Gastrocnemius medialis (tissue), 4 donors: ENCODE measurements at regions not wholly inside any gene's neighbourhood (a gene's known extent, or its start where the extent isn't known, plus 50 kb on each side); places are given as distances from the start of the nearest gene placed in this dataset.

Source experiments
- CTCF ChIP-seq, 5 experiments: fragments of 450-650 bp in 3 of 5; fragments of 200-600 bp in 2 of 5; sonication (generic) in 2 of 5; IDR thresholded peaks in 4 of 5; conservative IDR thresholded peaks in 1 of 5; 1 replicate in 4 of 5; 2 replicates in 1 of 5; pipeline ENCODE4 v1.5.1; 2016 to 2019; ENCODE audit warnings: antibody characterized with exemption in 5 of 5, mild to moderate bottlenecking in 3 of 5, moderate library complexity in 3 of 5
- POLR2A ChIP-seq, 2 donors: fragments of 450-650 bp; IDR thresholded peaks; one replicate each; pipeline ENCODE4 v1.6.1; 2017; ENCODE audit warnings: antibody characterized with exemption in 2 of 2, mild to moderate bottlenecking in 2 of 2, moderate library complexity in 2 of 2

GRCh38 chrX:36543499-36543898 lies 464.7 kb upstream of the FAM47C start:
- TF ChIP-seq CTCF (IDR thresholded peaks at IDR 0.05 in 4 of 5, conservative IDR thresholded peaks at IDR 0.05 in 1 of 5) (no peak), POLR2A (IDR thresholded peaks at IDR 0.05) (no peak)
